Right ventricle myocardium superior (tissue), 1 donor: ENCODE measurements at regions not wholly inside any gene's neighbourhood (a gene's known extent, or its start where the extent isn't known, plus 50 kb on each side); places are given as distances from the start of the nearest gene placed in this dataset.
"Not testable (repeated sequence)": the region's sequence is repeated elsewhere in the genome, so short reads cannot be mapped to it uniquely, and the experiment has no call there.

Experiments
- ATAC-seq: fragments of 200-7000 bp; cut with Tn5 transposase; one replicate; pipeline ENCODE4 v1.9.1; 2020; ENCODE audit warnings: mild to moderate bottlenecking; ENCODE audit not compliant: poor library complexity
- DNase-seq: peaks from one replicate; pipeline ENCODE4 v3.0.0-alpha.2; 2020
- intact Hi-C: fragments of 100-400 bp; cut with DNase I; formaldehyde crosslinking; loops from one replicate; pipeline ENCODE4 v1.11.2; 2022
- donor health status: DM: no; HTN: yes; CAD: no; lungs with severe emphysema.

DNA sequence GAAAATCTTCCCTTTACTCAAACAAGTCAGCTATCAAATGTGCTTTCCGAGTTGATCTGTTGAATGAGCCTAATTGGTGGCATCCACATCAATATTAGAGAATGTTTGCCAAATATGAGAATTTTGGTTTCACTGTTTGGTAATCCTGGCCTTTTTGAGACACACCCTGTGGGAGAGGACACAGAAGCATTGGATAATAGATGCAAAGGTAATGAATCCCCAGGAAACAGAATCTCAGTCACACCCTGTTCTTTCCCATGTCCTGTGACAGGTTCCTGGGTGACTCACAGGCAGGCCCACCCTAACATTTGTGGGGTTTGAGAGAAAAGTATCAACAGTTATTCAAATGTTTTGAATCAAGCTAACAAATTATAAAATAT is 99.8 kb upstream of the PELI1 start:
- ATAC-seq: no peak
- no peak for DNase-seq
- intact Hi-C loops: no loop called here

DNA sequence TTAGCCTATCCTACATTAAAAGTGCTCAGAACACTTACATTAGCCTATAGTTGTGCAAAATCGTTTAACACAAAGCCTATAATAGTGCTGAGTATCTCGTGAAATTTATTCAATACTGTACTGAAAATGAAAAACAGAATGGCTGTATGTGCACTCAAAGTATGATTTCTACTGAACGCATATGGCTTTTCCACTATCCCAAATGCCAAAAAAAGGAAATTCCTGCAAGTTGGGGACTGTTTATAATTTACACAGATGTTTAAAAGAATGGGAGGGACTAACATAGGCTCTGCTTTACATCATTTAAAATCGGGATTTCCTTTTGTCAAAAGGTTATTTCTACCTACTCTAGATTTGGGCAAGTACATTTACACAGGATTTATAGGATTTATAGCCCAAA is 101.4 kb upstream of the PELI1 start:
- DNase-seq (no peak), ATAC-seq (no peak)
- intact Hi-C loops: no loop called here

DNA sequence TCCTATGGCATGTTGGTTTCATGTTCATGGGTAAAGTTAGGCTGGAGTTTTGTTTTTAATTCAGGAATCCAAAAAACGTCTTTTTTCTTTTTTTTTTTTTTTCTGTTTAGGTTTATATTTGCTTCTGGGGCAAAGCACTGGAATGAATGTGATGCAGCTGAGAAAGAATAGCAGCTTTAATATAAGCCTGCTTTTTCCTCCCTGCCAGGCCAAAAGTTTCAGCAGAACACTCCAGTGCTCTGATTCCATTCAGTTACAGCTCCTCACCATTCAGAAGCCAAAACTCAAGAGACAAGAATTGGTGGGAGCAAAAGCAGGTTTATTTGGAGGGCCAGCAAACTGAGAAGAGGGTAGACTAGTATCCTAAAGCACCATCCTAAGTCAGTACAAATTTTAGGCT is 102.7 kb upstream of the PELI1 start:
- DNase-seq (no peak), ATAC-seq (no peak)
- intact Hi-C loops: no loop called here

DNA sequence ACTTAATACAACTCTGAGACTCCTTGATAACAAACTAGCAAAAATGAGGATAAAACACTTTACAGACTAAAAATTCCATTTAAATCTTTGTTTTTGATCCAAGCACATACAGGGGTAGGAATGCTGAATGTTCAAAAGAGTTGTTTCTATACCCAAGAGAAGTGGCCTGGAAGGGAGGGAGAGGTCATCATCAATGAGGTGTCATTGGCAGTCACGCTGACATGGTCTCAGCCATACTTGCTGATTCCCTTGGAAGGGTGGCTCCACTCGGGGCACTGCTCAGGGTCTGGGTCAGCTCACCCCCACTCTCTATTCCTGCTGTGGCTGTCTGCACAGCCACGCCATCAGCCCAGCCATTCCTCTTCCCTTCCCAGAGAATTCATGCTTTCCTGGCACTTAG is 105.2 kb upstream of the PELI1 start:
- ATAC-seq: no peak

DNA sequence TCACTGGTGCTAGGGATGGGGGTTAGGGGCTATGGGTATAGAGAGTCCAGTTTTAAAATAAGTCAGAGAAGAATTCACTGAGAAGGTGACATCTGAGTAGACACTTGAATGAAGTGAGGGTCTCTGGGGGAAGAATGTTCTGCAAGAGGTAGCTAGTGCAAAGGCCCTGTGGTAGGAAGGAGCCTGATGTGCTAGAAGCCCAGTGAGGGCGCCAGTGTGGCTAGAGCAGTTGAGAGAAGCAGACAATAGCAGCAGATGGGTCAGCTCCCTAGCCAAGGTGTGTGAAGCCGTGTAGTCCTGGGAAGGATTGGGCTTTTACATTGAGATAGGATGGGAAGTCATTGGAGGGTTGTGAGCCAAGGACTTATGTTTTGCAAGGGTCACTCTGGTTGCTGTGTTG is 105.8 kb upstream of the PELI1 start:
- DNase-seq (no peak), ATAC-seq (no peak)
- intact Hi-C loops: no loop called here

More for the DNA sequence above, 105.2 kb upstream of the PELI1 start:
- intact Hi-C loops: no loop called here
- no peak for DNase-seq

DNA sequence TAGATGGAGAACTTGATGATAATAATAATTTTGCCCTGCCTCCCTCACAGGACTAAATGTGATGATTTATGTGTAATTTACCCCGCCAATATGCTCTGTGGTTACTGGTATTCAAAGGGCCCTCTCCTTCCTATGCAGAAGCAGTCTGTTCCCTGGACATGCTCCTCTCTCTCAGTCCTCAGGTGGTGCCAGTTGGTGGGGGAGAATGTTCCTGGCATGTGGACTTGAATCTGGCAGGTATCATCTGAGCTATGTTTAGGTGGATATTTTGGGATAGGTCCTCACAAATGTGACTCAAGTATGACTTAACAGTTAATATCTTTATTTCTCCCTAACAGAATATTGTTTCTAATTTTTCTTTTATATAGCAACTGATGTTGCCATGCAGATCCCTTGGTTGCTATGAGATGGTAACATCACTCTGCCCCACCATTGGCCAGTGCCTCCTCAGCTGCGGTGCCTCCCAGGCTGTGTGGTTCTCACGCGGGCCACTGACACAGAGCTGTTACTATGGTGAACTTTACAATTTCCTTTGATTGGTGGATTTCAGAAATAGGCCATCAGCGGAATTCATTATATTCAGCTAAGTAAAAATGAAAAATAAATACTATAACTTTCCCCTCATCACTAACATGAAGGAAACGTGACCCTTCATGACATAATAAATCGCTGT is 106.7 kb upstream of the PELI1 start:
- ATAC-seq (no peak), DNase-seq (no peak)
- intact Hi-C loops: no loop called here

DNA sequence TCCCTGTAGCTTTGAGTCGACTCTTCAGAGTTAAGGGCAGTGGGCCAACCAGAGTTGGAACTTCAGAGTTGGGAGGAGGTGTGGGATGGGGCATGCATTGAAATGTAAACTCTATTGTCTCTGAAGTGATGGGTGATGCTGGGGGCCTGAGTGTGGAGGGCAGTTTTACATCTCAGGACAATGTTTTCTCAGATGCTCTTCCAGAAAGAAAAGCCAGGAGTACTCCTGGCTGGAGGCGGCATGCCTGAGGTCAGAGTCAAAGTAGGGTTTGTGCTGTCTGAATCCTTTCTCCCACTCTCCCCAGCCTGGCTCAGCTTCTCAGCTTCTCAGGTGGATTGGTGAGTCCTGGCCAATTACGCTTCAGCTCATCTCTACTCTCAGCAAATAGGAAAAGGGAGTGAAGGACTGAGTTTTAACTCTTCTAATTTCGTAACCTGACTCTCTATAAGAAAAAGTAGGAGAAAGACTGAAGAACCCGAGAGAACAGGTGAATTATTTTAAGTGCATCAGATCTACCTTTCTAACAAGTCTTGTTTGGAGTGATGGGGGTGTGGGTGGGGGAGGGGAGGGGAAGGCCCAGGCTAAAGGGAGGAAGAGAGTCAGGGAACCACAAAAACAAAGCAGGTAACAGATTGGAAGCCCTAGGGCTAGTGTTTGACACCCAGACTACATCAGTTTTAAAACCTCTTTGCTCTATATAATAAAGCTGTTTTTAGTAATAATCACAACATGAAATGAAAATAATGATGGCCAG is 107.5 kb upstream of the PELI1 start:
- ATAC-seq (no peak), DNase-seq (no peak)
- intact Hi-C loops: no loop called here

DNA sequence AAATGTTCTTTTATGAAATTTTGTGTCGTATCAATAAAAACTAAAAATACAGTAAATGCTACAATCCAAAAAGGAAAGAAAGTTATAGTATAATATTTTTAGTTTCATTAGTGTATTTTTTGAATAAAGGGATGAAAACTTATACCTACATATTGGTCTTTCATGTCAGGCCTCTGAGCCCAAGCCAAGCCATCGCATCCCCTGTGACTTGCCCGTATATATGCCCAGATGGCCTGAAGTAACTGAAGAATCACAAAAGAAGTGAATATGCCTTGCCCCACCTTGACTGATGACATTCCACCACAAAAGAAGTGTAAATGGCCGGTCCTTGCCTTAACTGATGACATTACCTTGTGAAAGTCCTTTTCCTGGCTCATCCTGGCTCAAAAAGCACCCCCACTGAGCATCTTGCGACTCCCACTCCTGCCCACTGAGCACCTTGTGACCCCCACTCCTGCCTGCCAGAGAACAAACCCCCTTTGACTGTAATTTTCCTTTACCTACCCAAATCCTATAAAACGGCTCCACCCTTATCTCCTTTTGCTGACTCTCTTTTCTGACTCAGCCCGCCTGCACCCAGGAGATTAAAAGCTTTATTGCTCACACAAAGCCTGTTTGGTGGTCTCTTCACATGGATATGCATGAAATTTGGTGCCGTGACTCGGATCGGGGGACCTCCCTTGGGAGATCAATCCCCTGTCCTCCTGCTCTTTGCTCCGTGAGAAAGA is 108.2 kb upstream of the PELI1 start:
- DNase-seq, ATAC-seq, intact Hi-C loops: not testable (repeated sequence)

DNA sequence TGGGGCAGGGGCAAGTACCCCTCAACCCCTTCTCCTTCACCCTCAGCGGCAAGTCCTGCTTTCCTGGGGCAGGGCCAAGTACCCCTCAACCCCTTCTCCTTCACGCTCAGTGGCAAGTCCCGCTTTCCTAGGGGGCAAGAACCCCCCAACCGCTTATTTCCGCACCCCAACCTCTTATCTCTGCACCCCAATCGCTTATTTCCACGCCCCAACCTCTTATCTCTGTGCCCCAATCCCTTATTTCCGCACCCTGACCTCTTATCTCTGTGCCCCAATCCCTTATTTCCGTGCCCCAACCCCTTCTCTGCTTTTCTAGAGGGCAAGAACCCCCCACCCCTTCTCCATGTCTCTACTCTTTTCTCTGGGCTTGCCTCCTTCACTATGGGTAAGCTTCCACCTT is 109.2 kb upstream of the PELI1 start:
- intact Hi-C loops, DNase-seq, ATAC-seq: not testable (repeated sequence)

DNA sequence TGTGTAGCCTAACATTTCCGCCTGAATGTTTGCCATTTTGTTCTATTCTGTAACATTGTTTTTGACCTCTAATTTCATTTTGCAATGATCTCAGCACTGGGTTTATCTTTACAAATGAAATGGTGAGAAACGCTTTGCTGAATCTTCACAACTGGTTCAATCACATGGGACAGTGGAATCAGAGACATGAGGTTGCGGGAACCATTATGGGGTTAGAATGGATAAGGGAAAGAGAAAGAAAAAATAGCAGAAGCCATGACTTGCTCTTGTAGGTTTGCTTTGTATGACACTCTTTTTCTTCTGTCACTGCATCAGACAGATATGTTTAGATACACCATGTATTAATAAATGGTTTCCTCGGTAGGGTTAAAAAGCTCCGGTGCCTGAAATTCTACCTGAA is 114.3 kb upstream of the PELI1 start:
- intact Hi-C loops: no loop called here
- no peak for DNase-seq
- ATAC-seq: no peak

DNA sequence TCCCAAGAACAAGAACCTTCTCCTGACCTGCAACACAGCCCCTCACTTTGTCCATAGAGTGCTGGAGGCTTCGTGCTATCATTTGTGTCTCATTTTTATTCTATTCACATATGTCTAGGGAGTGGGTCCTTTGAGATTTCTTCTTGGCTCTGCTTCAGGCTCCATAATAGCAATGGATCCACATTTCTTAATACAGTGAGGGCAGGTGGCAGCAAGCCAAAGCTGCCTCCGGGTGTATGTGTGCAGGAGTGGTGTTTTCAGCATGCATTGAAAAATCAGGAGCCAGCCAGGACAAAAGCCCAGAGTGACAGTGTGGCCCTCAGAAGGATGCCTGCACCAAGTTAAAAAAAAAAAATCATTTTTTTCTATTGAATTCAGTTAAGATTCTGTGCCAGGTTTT is 115.1 kb upstream of the PELI1 start:
- ATAC-seq: peak; percentile 53
- intact Hi-C loops: no loop called here
- peak; percentile 79 for DNase-seq

DNA sequence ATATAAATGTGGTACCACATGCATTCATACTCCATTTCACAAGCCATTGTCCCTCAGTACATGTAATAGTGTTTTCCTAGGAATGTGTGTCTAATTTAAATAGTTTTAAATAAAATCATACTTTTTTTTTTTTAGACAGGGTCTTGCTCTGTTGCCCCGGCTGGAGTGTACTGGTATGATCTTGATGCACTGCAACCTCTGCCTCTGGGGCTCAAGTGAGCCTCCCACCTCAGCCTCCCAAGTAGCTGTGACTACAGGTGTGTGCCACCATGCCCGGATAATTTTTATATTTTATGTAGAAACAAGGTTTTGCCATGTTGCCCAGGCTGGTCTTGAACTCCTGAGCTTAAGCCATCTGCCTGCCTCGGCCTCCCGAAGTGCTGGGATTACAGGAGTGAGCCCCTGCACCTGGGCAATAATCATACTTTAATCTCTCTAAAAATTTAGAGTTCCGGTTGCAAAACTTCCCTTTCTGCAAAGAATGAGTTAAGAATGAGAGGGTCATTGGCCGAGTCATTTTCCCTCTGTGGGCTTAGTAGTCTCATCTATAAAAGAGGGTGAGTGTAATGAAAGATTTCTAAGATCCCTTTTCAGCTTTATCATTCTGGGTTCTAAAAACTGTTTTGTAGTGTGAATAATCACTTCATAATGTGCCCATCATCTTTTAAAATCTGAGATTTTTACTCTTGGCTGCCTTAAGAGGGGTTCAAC is 116.0 kb upstream of the PELI1 start:
- ATAC-seq (no peak), DNase-seq (no peak)
- intact Hi-C loops: no loop called here

DNA sequence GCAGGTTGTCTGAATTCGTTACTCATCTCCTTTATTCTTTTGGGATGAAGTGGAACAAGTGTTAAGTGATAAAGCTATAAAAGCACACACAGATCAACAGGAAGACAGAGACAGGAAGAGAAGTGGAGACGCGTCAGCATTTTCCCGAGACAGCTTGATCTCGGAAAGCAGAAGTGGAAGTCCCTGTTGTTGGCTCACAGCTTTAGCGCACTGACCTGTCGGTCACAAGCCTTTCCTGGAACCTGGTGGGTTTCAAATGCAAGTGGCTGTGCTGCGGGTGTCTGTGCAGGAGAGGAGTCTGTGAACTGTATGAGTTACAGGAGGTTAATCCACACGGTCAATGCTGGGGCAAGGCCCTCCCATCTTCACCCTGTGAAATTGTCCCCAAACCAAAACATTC is 116.6 kb upstream of the PELI1 start:
- ATAC-seq (peak; percentile 81), DNase-seq (peak; percentile 64)
- intact Hi-C loops: no loop called here

DNA sequence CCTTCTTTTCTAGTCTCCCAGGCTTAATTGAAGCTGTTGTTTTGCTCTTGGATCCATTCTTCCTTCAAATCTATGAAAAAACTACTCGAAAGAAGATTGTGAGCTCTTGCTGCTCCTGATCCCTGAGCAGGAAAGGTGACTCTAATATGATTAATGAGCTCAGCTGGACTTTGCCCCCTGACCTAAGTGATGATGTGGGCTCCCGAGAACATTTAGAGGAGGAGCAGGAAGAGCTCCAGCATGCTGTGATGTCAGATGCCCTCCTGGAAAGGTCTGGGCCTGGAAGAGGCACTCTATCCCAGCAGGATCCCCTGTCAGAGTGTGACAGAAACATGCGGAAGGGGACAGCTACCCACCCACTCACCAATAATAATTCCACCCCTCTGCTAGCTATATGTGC is 117.9 kb upstream of the PELI1 start:
- DNase-seq: no peak
- no peak for ATAC-seq
- intact Hi-C loops: no loop called here

DNA sequence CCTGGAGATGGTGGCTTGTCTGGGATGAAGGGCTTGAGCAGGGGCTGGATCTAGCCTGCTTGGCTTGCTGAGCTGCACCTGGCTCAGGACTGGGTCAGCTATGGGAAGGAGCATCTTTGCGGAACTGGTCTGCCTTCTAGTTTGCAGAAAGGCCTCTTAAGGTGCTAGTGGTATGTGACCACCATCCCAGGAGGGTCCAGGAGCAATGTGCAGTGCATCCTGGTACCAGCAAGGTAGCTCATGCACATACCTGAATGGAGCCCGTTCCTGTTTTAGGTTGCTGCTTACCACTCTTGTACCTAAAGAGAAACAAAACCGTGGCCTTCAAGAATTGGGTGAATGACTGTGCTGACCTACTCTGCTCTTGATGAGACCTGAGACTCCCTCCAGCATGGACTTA is 118.6 kb upstream of the PELI1 start:
- ATAC-seq (no peak), DNase-seq (no peak)
- intact Hi-C loops: no loop called here

DNA sequence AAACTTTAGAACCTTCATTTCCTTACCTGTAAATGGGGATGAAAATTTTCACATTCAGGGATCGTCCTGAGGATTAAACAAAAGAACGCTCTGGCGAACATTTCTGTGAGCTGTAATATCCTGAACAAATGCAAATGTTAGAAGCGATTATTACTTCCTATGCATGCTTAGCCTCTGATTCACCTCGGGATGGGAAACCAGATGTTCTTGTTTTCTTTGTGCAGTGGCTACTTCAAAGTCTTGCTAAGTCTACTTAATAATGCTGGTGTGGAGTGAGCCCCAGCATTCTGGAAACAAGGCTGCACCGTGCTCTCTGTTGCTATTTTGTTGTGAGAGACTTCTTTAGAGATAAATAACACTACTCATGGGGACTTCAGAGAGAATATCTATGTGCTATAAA is 119.1 kb upstream of the PELI1 start:
- DNase-seq (no peak), ATAC-seq (no peak)
- intact Hi-C loops: no loop called here

DNA sequence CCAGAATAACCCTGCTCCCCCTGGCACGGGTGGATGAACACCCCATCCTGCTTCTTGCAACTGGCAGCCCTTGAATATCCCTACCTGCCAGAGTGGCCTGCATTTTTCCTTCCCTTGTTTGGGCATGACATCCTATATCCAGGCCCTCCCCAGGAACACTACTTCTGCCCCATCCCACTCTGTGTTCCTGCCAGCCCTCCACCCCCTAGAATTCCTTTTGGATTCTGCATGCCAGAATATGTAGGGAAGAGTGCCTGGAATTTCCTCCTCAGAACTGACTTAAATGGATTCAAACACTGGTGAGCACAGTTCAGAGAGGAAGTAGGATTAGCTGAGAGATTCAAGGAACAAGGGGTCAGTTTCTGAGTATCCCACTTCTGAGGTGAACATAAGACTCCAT is 123.5 kb upstream of the PELI1 start:
- ATAC-seq (no peak), DNase-seq (no peak)
- intact Hi-C loops: no loop called here

DNA sequence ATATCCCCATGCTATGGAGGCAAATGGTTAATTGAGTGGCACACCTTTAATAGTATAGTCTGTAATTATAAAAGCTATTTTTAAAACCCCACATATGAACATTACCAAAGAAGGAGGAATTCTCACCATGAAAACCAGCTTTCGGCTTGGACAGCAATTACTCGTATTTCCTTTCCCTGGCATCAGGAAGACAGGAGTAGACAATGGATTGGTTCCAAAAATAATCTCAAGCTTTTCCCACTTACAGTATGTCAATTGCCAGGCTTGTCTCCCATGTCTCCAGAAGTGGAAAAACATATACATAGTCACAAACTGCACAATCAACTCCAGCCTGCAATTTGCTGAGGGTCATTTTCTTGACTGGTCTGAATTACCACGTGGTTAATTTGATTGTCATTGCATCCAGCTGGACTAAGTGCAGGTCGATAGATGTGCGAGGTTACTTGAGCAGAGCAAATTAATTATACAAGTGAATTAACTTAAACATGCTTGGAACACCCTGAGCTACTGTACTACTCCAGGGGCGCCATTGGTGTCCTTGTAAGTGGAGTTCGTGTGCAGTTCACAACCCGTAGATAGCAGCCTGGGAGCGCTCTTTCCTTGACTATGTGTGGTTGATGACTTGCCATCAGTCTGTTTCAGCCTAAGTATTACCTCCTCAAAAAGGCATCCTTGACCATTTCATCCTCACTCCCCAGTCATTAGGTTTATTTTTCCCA is 124.3 kb upstream of the PELI1 start:
- no peak for ATAC-seq
- no peak for DNase-seq
- intact Hi-C loops: no loop called here
